ENCODE measurements at regions not wholly inside any gene's neighbourhood (a gene's known extent, or its start where the extent isn't known, plus 50 kb on each side); places are given as distances from the start of the nearest gene placed in this dataset.

- Mint-ChIP-seq H3K27me3 (no peaks in the 10 kb centered on the region), H3K27ac (no peak overlapping the region), H3K4me1 (no peaks in the 10 kb centered on the region), H3K4me3 (no peak overlapping the region), H3K9me3 (no peaks in the 10 kb centered on the region), H3K36me3 (no peaks in the 10 kb centered on the region)
- DNase-seq = no peak
- CTCF ChIA-PET = no interaction called here
Observed at GRCh38 chr3:102643546-102643945, 208.7 kb downstream of the ZPLD1 start.

DNA sequence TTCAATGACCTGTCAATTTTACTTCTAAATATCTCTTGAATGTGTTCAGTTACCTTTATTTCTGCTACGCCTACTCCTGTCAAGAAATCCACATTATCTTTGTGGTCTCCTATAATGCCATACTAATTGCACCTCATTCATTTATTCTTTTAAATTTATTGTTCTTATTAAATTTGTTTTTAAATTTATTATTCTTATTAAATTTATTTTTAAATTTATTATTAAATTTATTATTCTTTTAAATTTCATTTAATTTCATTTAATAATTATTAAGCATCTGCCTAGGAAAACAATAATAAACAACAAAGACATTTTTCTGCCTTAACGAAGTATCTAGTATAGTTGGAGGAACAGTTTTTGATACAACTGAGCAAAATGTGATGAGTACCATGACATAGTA is 211.7 kb downstream of the ZPLD1 start:
- no peak for DNase-seq
- CTCF ChIA-PET = no interaction called here
- Mint-ChIP-seq H3K9me3 (no peaks in the 10 kb centered on the region), H3K4me1 (no peaks in the 10 kb centered on the region), H3K27me3 (no peaks in the 10 kb centered on the region), H3K27ac (no peak overlapping the region), H3K4me3 (no peak overlapping the region), H3K36me3 (no peaks in the 10 kb centered on the region)

- CTCF ChIA-PET = no interaction called here
- Mint-ChIP-seq H3K4me1 (no peaks in the 10 kb centered on the region), H3K9me3 (no peaks in the 10 kb centered on the region), H3K4me3 (no peak overlapping the region), H3K36me3 (no peaks in the 10 kb centered on the region), H3K27ac (no peak overlapping the region), H3K27me3 (peaks cover 4% of the 10 kb centered on the region)
- no peak for DNase-seq
Observed at GRCh38 chr3:102660653-102661052, 225.8 kb downstream of the ZPLD1 start.

DNA sequence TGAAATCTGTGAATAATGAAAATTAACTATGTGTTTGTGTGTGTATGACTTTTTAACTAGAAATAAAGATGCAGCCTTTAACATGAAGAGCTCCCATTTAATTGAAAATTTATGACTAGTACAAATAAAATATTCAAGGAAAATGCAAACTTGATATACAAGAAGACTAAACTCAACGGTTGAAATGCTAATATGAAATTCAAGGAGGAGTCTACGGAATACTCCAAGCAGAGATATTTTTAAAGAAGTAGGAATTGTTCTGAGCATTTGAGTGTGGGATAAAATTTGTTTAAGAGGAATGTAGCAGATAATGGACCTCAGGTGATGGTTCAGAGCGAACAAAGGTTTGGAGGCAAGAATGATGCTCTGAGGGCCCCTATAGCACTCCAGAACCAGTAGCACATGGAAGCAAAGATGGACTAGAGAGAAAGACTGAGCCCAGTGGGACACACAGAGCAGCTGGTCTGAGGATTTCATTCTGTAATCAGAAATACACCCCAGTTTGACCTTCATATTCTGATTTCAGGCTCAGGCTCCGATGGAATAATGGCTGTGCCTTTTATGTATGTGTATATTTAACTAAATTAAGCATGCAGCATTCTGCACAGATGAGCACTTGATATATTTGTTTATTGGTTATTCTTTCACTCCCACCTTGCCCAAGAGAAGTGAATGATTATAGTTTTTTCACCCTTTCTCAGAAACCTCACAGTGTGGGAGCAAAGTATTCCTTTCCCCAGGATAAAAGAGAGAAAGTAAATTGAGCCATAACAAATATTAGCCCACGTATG is 227.1 kb downstream of the ZPLD1 start:
- no peaks in the 10 kb centered on the region for H3K4me1 Mint-ChIP-seq
- no peaks in the 10 kb centered on the region for H3K36me3 Mint-ChIP-seq
- no peak overlapping the region for H3K27ac Mint-ChIP-seq
- H3K4me3 Mint-ChIP-seq = no peak overlapping the region
- no peaks in the 10 kb centered on the region for H3K9me3 Mint-ChIP-seq
- CTCF ChIA-PET = no interaction called here
- peaks cover 4% of the 10 kb centered on the region for H3K27me3 Mint-ChIP-seq
- no peak for DNase-seq

GRCh38 chr3:102662498-102662772 is 227.6 kb downstream of the ZPLD1 start:
- Mint-ChIP-seq H3K4me3 (no peak overlapping the region), H3K36me3 (no peaks in the 10 kb centered on the region), H3K27ac (no peak overlapping the region), H3K4me1 (no peaks in the 10 kb centered on the region), H3K9me3 (no peaks in the 10 kb centered on the region), H3K27me3 (peaks cover 4% of the 10 kb centered on the region)
- CTCF ChIA-PET = no interaction called here
- no peak for DNase-seq

- Mint-ChIP-seq H3K27ac (no peak overlapping the region), H3K9me3 (no peaks in the 10 kb centered on the region), H3K36me3 (no peaks in the 10 kb centered on the region), H3K4me3 (no peak overlapping the region), H3K4me1 (no peaks in the 10 kb centered on the region), H3K27me3 (peaks cover 4% of the 10 kb centered on the region)
- DNase-seq = no peak
- CTCF ChIA-PET = no interaction called here
Observed at GRCh38 chr3:102664126-102664525, 229.3 kb downstream of the ZPLD1 start.

DNA sequence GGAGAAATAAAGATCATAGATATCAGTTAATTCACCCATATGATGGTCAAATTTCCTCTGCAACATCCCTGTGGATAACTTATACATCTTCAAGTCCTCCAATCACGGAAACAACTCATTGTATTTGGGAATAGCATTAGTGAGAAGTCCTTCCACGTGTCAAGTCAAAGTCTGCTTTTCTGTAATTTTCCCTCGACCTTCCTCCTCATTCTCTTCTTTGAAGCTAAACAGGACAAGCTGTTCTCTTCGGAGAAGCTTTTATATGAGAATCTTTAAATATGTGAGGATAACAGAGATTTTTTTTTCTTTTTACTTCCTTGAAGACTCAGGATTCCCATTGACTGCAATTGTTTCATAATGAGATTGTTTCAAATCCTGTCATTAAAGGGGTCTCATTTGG is 230.4 kb downstream of the ZPLD1 start:
- DNase-seq = no peak
- H3K4me3 Mint-ChIP-seq = no peak overlapping the region
- no peaks in the 10 kb centered on the region for H3K36me3 Mint-ChIP-seq
- H3K9me3 Mint-ChIP-seq = no peaks in the 10 kb centered on the region
- CTCF ChIA-PET = no interaction called here
- H3K27me3 Mint-ChIP-seq = peaks cover 4% of the 10 kb centered on the region
- no peak overlapping the region for H3K27ac Mint-ChIP-seq
- H3K4me1 Mint-ChIP-seq = no peaks in the 10 kb centered on the region

DNA sequence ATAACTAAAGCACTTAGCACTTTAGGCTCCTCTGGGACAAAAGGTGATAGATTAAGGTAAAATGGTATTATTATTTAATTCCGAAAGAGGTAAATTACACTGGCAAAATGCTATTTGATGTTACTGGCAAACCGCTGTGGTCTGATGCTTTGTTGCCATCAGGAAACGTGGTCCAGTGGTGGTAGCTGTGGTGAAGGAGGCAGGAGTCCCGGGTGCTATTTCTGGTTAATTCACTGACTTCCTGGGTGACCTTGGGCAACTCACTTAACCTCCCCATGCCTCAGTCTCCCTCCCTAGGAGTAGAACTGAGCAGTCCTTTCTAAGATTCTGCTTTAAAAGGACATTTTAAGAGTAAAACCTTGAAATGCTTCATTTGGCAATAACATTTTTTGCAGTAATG is 233.4 kb downstream of the ZPLD1 start:
- no peak for DNase-seq
- no peaks in the 10 kb centered on the region for H3K36me3 Mint-ChIP-seq
- H3K9me3 Mint-ChIP-seq = no peaks in the 10 kb centered on the region
- peaks cover 4% of the 10 kb centered on the region for H3K27me3 Mint-ChIP-seq
- CTCF ChIA-PET = no interaction called here
- H3K27ac Mint-ChIP-seq = no peak overlapping the region
- H3K4me1 Mint-ChIP-seq = no peaks in the 10 kb centered on the region
- no peak overlapping the region for H3K4me3 Mint-ChIP-seq

- DNase-seq = no peak
- Mint-ChIP-seq H3K36me3 (no peaks in the 10 kb centered on the region), H3K4me3 (no peak overlapping the region), H3K27me3 (peaks cover 5% of the 10 kb centered on the region), H3K9me3 (no peaks in the 10 kb centered on the region), H3K27ac (no peak overlapping the region), H3K4me1 (no peaks in the 10 kb centered on the region)
- CTCF ChIA-PET = interaction anchor here (0.6 to 5.5 kb wide), 2 partner anchors 76 to 442 kb away, joined by 3 to 17 read pairs; no protein-coding TSS in a partner anchor
Observed at GRCh38 chr3:102670986-102671385, 236.2 kb downstream of the ZPLD1 start.

DNA sequence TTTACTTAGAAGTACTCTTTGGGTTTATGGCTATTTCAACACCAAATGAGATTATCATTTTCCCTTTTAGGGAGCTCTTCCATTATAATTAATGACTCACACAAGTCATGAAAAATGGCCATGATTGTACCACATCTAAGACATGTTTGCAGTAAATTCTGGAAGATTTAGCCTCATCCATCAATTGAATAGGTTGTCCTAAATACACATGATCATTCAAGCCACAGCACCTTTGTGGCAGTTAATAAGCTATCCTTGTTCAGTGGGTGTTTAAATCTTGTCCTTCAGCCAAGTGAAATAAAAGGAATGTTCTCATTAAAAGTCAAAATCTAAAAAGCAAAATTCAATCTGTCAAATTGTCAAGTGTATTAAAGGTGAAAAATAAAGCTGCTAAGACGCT is 237.5 kb downstream of the ZPLD1 start:
- CTCF ChIA-PET = interaction anchor here (0.8 to 5.5 kb wide), 5 partner anchors 20 to 443 kb away, joined by 3 to 17 read pairs (median 3); no protein-coding TSS in a partner anchor
- no peak for DNase-seq
- Mint-ChIP-seq H3K4me3 (no peak overlapping the region), H3K9me3 (no peaks in the 10 kb centered on the region), H3K4me1 (no peaks in the 10 kb centered on the region), H3K27me3 (peaks cover 5% of the 10 kb centered on the region), H3K27ac (no peak overlapping the region), H3K36me3 (no peaks in the 10 kb centered on the region)

GRCh38 chr3:102673271-102674115 is 238.7 kb downstream of the ZPLD1 start:
- Mint-ChIP-seq H3K36me3 (no peaks in the 10 kb centered on the region), H3K4me3 (no peak overlapping the region), H3K27ac (no peak overlapping the region), H3K9me3 (no peaks in the 10 kb centered on the region), H3K27me3 (peaks cover 5% of the 10 kb centered on the region), H3K4me1 (no peaks in the 10 kb centered on the region)
- CTCF ChIA-PET = interaction anchor here (0.6 to 5.5 kb wide), 10 partner anchors 15 to 445 kb away, joined by 3 to 17 read pairs (median 4); no protein-coding TSS in a partner anchor
- peak; percentile 73 for DNase-seq

- Mint-ChIP-seq H3K9me3 (no peaks in the 10 kb centered on the region), H3K4me3 (no peak overlapping the region), H3K4me1 (no peaks in the 10 kb centered on the region), H3K27me3 (peaks cover 5% of the 10 kb centered on the region), H3K27ac (no peak overlapping the region), H3K36me3 (no peaks in the 10 kb centered on the region)
- DNase-seq = no peak
- CTCF ChIA-PET = interaction anchor here (0.6 to 5.5 kb wide), 8 partner anchors 15 to 445 kb away, joined by 3 to 17 read pairs (median 5); no protein-coding TSS in a partner anchor
Observed at GRCh38 chr3:102674284-102674683, 239.5 kb downstream of the ZPLD1 start.

DNA sequence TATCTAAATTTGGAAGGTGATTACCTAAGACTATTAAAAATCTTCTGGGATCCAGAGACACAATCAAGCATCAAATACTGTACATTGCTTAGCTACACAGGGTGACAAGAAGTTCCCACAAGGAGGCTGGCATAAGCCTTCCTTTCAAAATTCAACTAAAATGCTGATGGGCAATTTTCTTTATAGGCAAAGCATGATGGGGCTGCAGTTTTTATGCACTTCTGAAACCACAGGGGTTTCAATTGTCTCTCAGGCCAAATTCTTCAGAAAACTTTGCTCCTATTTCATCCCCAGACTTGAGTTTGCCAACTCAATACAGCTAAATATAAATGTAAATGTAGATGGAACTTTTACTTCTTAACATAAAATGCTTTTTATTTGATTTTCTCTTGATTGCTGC is 241.6 kb downstream of the ZPLD1 start:
- no peak for DNase-seq
- Mint-ChIP-seq H3K4me3 (no peak overlapping the region), H3K9me3 (no peaks in the 10 kb centered on the region), H3K4me1 (no peaks in the 10 kb centered on the region), H3K27ac (no peak overlapping the region), H3K27me3 (peaks cover 5% of the 10 kb centered on the region), H3K36me3 (no peaks in the 10 kb centered on the region)
- CTCF ChIA-PET = no interaction called here

DNA sequence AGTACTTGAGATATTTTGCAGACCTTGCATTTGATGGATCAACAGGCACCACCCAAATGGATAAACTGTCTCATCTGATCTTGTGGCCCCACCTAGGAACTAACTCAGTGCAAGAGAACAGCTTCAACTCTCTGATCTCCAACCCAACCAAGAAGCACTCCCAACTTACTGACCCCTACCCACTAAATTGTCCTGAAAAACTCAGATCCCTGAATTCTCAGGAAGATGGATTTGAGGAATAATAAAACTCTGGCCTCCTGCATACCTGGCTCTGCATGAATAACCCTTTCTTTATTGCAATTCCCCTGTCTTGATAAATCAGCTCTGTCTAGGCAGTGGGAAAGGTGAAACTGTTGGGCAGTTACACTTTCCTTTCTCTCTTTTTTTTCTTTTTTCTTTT is 247.9 kb downstream of the ZPLD1 start:
- Mint-ChIP-seq H3K27me3 (no peaks in the 10 kb centered on the region), H3K9me3 (no peaks in the 10 kb centered on the region), H3K27ac (no peak overlapping the region), H3K4me3 (no peak overlapping the region), H3K36me3 (no peaks in the 10 kb centered on the region), H3K4me1 (no peaks in the 10 kb centered on the region)
- DNase-seq = no peak
- CTCF ChIA-PET = interaction anchor here (0.6 kb wide), 1 partner anchor 938 kb away, joined by 3 read pairs; no protein-coding TSS in a partner anchor

GRCh38 chr3:102686792-102687191 is 252.0 kb downstream of the ZPLD1 start:
- Mint-ChIP-seq H3K9me3 (no peaks in the 10 kb centered on the region), H3K27me3 (no peaks in the 10 kb centered on the region), H3K4me3 (no peak overlapping the region), H3K36me3 (no peaks in the 10 kb centered on the region), H3K4me1 (no peaks in the 10 kb centered on the region), H3K27ac (no peak overlapping the region)
- CTCF ChIA-PET = no interaction called here
- DNase-seq = no peak

Measured in activated naive CD4-positive, alpha-beta T cell treated with anti-CD3 and anti-CD28 coated beads, Interleukin-2, amount 10 ng/mL, durations not matched to agents 7 days and 5 days (primary cell).